H9 (cell line): ENCODE measurements at regions not wholly inside any gene's neighbourhood (a gene's known extent, or its start where the extent isn't known, plus 50 kb on each side); places are given as distances from the start of the nearest gene placed in this dataset.

ENCODE experiments used
- DNase-seq: peaks from one replicate; pipeline ENCODE4 v3.0.0-alpha.2; 2017
- H2AFZ ChIP-seq: one replicate; pipeline ENCODE4 v1.6.1; 2013; ENCODE audit warnings: mild to moderate bottlenecking, low read length, control low read depth, moderate library complexity
- H2AK5ac ChIP-seq: 2 replicates; pipeline ENCODE4 v1.6.1; 2013; ENCODE audit warnings: low read length, control low read depth, mixed read lengths; ENCODE audit not compliant: insufficient read length
- H2BK120ac ChIP-seq: one replicate; pipeline ENCODE4 v1.6.1; 2013; ENCODE audit warnings: low read depth, mild to moderate bottlenecking, low read length, control low read depth, inconsistent platforms; ENCODE audit not compliant: poor library complexity, severe bottlenecking
- H2BK12ac ChIP-seq: 2 replicates; pipeline ENCODE4 v1.6.1; 2013; ENCODE audit warnings: low read length, control low read depth, mixed read lengths, low read depth; ENCODE audit not compliant: insufficient read length
- H2BK15ac ChIP-seq: 2 replicates; pipeline ENCODE4 v1.6.1; 2013; ENCODE audit warnings: low read depth, low read length, control low read depth
- H2BK20ac ChIP-seq: one replicate; pipeline ENCODE4 v1.6.1; 2013; ENCODE audit warnings: low read depth, mild to moderate bottlenecking, low read length, control low read depth, inconsistent platforms; ENCODE audit not compliant: poor library complexity, severe bottlenecking
- H2BK5ac ChIP-seq: 2 replicates; pipeline ENCODE4 v1.6.1; 2013; ENCODE audit warnings: low read length, control low read depth, mixed read lengths; ENCODE audit not compliant: insufficient read length
- H3K14ac ChIP-seq: 2 replicates; pipeline ENCODE4 v1.6.1; 2013; ENCODE audit warnings: low read length, control low read depth; ENCODE audit not compliant: insufficient read depth
- H3K18ac ChIP-seq: 2 replicates; pipeline ENCODE4 v1.6.1; 2013; ENCODE audit warnings: low read depth, mild to moderate bottlenecking, mixed read lengths, low read length, control low read depth; ENCODE audit not compliant: insufficient read length
- H3K23ac ChIP-seq: 2 replicates; pipeline ENCODE4 v1.6.1; 2013; ENCODE audit warnings: low read length, control low read depth, mixed read lengths, low read depth; ENCODE audit not compliant: insufficient read length
- H3K23me2 ChIP-seq: 2 replicates; pipeline ENCODE4 v1.6.1; 2013; ENCODE audit warnings: low read depth, mild to moderate bottlenecking, mixed read lengths, low read length, control low read depth; ENCODE audit not compliant: insufficient read length, poor library complexity, severe bottlenecking
- H3K27ac ChIP-seq: 2 replicates; pipeline ENCODE4 v1.5.1; 2013; ENCODE audit warnings: low read length, control low read depth, mixed read lengths, low read depth; ENCODE audit not compliant: insufficient read length
- H3K27me3 ChIP-seq: 2 replicates; pipeline ENCODE4 v1.6.1; 2013; ENCODE audit warnings: low read length, control low read depth, inconsistent platforms; ENCODE audit not compliant: insufficient read depth
- H3K4ac ChIP-seq: 2 replicates; pipeline ENCODE4 v1.6.1; 2013; ENCODE audit warnings: low read depth, mild to moderate bottlenecking, control low read depth, inconsistent platforms, low read length, moderate library complexity
- H3K4me1 ChIP-seq: 2 replicates; pipeline ENCODE4 v1.6.1; 2013; ENCODE audit warnings: low read length, control low read depth, inconsistent platforms; ENCODE audit not compliant: insufficient read depth
- H3K4me2 ChIP-seq: 2 replicates; pipeline ENCODE4 v1.6.1; 2013; ENCODE audit warnings: low read length, control low read depth, mixed read lengths; ENCODE audit not compliant: insufficient read length, insufficient read depth
- H3K56ac ChIP-seq: 2 replicates; pipeline ENCODE4 v1.6.1; 2013; ENCODE audit warnings: low read depth, mild to moderate bottlenecking, mixed read lengths, low read length, control low read depth; ENCODE audit not compliant: insufficient read length
- H3K79me1 ChIP-seq: 2 replicates; pipeline ENCODE4 v1.6.1; 2013; ENCODE audit warnings: low read depth, mild to moderate bottlenecking, moderate library complexity, low read length, control low read depth, inconsistent platforms; ENCODE audit not compliant: insufficient read depth, poor library complexity, severe bottlenecking
- H3K79me2 ChIP-seq: 2 replicates; pipeline ENCODE4 v1.6.1; 2013; ENCODE audit warnings: low read length, control low read depth, inconsistent platforms; ENCODE audit not compliant: insufficient read depth
- H3K9ac ChIP-seq: 2 replicates; pipeline ENCODE4 v1.6.1; 2013; ENCODE audit warnings: low read length, control low read depth, mixed read lengths; ENCODE audit not compliant: insufficient read length; ENCODE audit errors: extremely low read depth
- H3K9me3 ChIP-seq: one replicate; pipeline ENCODE4 v1.6.1; 2013; ENCODE audit warnings: low read depth, low read length, inconsistent platforms; ENCODE audit not compliant: control insufficient read depth
- H3T11ph ChIP-seq: one replicate; pipeline ENCODE4 v1.6.1; 2013; ENCODE audit warnings: mild to moderate bottlenecking, low read length, control low read depth, inconsistent platforms
- H4K20me1 ChIP-seq: one replicate; pipeline ENCODE4 v1.6.1; 2013; ENCODE audit not compliant: control insufficient read depth, insufficient read length, insufficient read depth
- H4K5ac ChIP-seq: 2 replicates; pipeline ENCODE4 v1.6.1; 2013; ENCODE audit warnings: low read depth, mild to moderate bottlenecking, mixed read lengths, low read length, control low read depth; ENCODE audit not compliant: insufficient read length
- H4K8ac ChIP-seq: replicated peaks from 2 replicates; pipeline ENCODE4 v1.6.1; 2013; ENCODE audit warnings: low read length, control low read depth, mixed read lengths, low read depth; ENCODE audit not compliant: insufficient read length
- H4K91ac ChIP-seq: 2 replicates; pipeline ENCODE4 v1.6.1; 2013; ENCODE audit warnings: low read depth, mild to moderate bottlenecking, moderate library complexity, mixed read lengths, low read length, control low read depth; ENCODE audit not compliant: insufficient read length
- H3K27ac Mint-ChIP-seq, 3 experiments: 2 replicates in 2 of 3; 3 replicates in 1 of 3; pipeline ENCODE4 v1.8.0; 2020 to 2021; ENCODE audit warnings: mixed read lengths in 3 of 3, mild to moderate bottlenecking in 1 of 3, moderate library complexity in 1 of 3
- H3K27me3 Mint-ChIP-seq: 2 replicates; pipeline ENCODE4 v1.8.0; 2021; ENCODE audit warnings: low read depth, mild to moderate bottlenecking, moderate library complexity, mixed read lengths
- H3K36me3 Mint-ChIP-seq, 3 experiments: 2 replicates in 2 of 3; 3 replicates in 1 of 3; pipeline ENCODE4 v1.8.0; 2020 to 2021; ENCODE audit warnings: low read depth in 3 of 3, mixed read lengths in 3 of 3; ENCODE audit not compliant: insufficient read depth in 1 of 3
- H3K4me1 Mint-ChIP-seq, 2 experiments: 2 replicates each; pipeline ENCODE4 v1.8.0; 2020; ENCODE audit warnings: mixed read lengths in 2 of 2
- H3K4me3 Mint-ChIP-seq, 2 experiments: 2 replicates in 1 of 2; 3 replicates in 1 of 2; pipeline ENCODE4 v1.8.0; 2020 to 2021; ENCODE audit warnings: mild to moderate bottlenecking in 2 of 2, mixed read lengths in 2 of 2, moderate library complexity in 1 of 2
- H3K9me3 Mint-ChIP-seq, 2 experiments: 2 replicates in 1 of 2; 3 replicates in 1 of 2; pipeline ENCODE4 v1.8.0; 2020; ENCODE audit warnings: mild to moderate bottlenecking in 2 of 2, mixed read lengths in 2 of 2, moderate library complexity in 1 of 2
- CTCF ChIP-seq: fragments of 200-600 bp; sonication (generic); conservative IDR thresholded peaks from 3 replicates; pipeline ENCODE4 v1.8.0; 2021; ENCODE audit warnings: antibody characterized with exemption, mild to moderate bottlenecking
- WGBS: extraction: QIAGEN DNeasy Blood & Tissue Kit; methylation state at CpG from one replicate; pipeline ENCODE4 v1.1.7; 2013; ENCODE audit warnings: missing lambda C conversion rate, low lambda C conversion rate, mixed read lengths; ENCODE audit not compliant: insufficient read length; ENCODE audit errors: extremely low coverage; 5-methylcytosine and 5-hydroxymethylcytosine counted together

- H3K4ac ChIP-seq: no peak overlapping the region
- H3K4me2 ChIP-seq: no peak overlapping the region
- peaks cover 7% of the 10 kb centered on the region; the same call in 1 of the 2 replicates for H3K4me1 ChIP-seq
- no peaks in the 10 kb centered on the region for H4K20me1 ChIP-seq
- Mint-ChIP-seq H3K4me1 (peaks cover 32 to 40% of the 10 kb centered on the region in 2 experiments), H3K9me3 (peaks cover 0 to 12% of the 10 kb centered on the region in 2 experiments; a peak in 4 of 5 replicates), H3K27ac (peak overlapping the region in 2 of 3 experiments; percentile 78 to 80; a peak in 3 of 7 replicates), H3K4me3 (no peak overlapping the region), H3K36me3 (peaks cover 0 to 4% (median 0%) of the 10 kb centered on the region in 3 experiments; a peak in 1 of 7 replicates), H3K27me3 (peaks cover 29% of the 10 kb centered on the region)
- no peaks in the 10 kb centered on the region for H3K23me2 ChIP-seq
- H3K79me1 ChIP-seq: no peaks in the 10 kb centered on the region
- H2AK5ac ChIP-seq: no peak overlapping the region
- H4K91ac ChIP-seq: no peak overlapping the region
- no peak overlapping the region for H3K23ac ChIP-seq
- no peak overlapping the region for H4K5ac ChIP-seq
- no peak overlapping the region for H2BK15ac ChIP-seq
- no peak overlapping the region for H2AFZ ChIP-seq
- H3K79me2 ChIP-seq: no peaks in the 10 kb centered on the region
- H2BK120ac ChIP-seq: no peak overlapping the region
- H2BK12ac ChIP-seq: no peak overlapping the region
- H3K9ac ChIP-seq: no peak overlapping the region
- peak overlapping the region; percentile 12 for H4K8ac ChIP-seq
- no peak overlapping the region for H3T11ph ChIP-seq
- no peak overlapping the region for H3K18ac ChIP-seq
- H3K27me3 ChIP-seq: no peaks in the 10 kb centered on the region; the same call in 1 of the 2 replicates
- H3K9me3 ChIP-seq: no peaks in the 10 kb centered on the region
- WGBS: no CpG with 5 or more reads among the region's 5 CpGs
- no peak overlapping the region for H3K56ac ChIP-seq
- no peak for TF ChIP-seq CTCF
- no peak for DNase-seq
- H3K27ac ChIP-seq: no peak overlapping the region
- H2BK5ac ChIP-seq: no peak overlapping the region
- H2BK20ac ChIP-seq: no peak overlapping the region
- H3K14ac ChIP-seq: no peak overlapping the region
These were observed 278.7 kb upstream of the CLNK start for GRCh38 chr4:10963241-10963640.
